ENCODE measurements at regions not wholly inside any gene's neighbourhood (a gene's known extent, or its start where the extent isn't known, plus 50 kb on each side); places are given as distances from the start of the nearest gene placed in this dataset.

GRCh38 chr12:107622001-107622400, 63.6 kb upstream of the PWP1 start:
- 51 to 58% methylated on average over 8 of the region's 8 CpGs for WGBS, 2 donors
- ATAC-seq = no peak
- no peak for FAIRE-seq

GRCh38 chr12:107624493-107624892, 61.1 kb upstream of the PWP1 start:
- DNase-seq (no peak), FAIRE-seq (no peak), ATAC-seq (no peak)
- Histone ChIP-seq H3K36me3 (no peaks in the 10 kb centered on the region), H3K4me3 (no peak overlapping the region), H3K4me1 (no peaks in the 10 kb centered on the region), H3K27ac (no peak overlapping the region), H3K27me3 (peaks cover 0 to 4% (median 0%) of the 10 kb centered on the region in 4 donors), H3K9me3 (peaks cover 0 to 3% (median 0%) of the 10 kb centered on the region in 4 donors)
- TF ChIP-seq CTCF (IDR thresholded peaks at IDR 0.05) = no peak
- 80 to 93% methylated on average over 4 of the region's 4 CpGs for WGBS, 2 donors
- intact Hi-C loops (cut with DNase I) = no loop called here

More at GRCh38 chr12:107622001-107622400, 63.6 kb upstream of the PWP1 start:
- no peaks in the 10 kb centered on the region for H3K4me1 ChIP-seq
- no peak overlapping the region for H3K27ac ChIP-seq
- H3K9me3 ChIP-seq = peaks cover 0 to 3% (median 0%) of the 10 kb centered on the region in 4 donors
- intact Hi-C loops (cut with DNase I) = no loop called here
- TF ChIP-seq CTCF (IDR thresholded peaks at IDR 0.05) = no peak
- H3K4me3 ChIP-seq = no peak overlapping the region
- DNase-seq = no peak
- no peaks in the 10 kb centered on the region for H3K36me3 ChIP-seq
- H3K27me3 ChIP-seq = peaks cover 0 to 4% (median 0%) of the 10 kb centered on the region in 4 donors

- intact Hi-C loops (cut with DNase I) = no loop called here
- no peak overlapping the region for H3K27ac ChIP-seq
- TF ChIP-seq CTCF (IDR thresholded peaks at IDR 0.05) = no peak
- H3K36me3 ChIP-seq = no peaks in the 10 kb centered on the region
- H3K9me3 ChIP-seq = no peaks in the 10 kb centered on the region
- no peaks in the 10 kb centered on the region for H3K4me1 ChIP-seq
- FAIRE-seq = no peak
- H3K27me3 ChIP-seq = no peaks in the 10 kb centered on the region
- WGBS, 2 donors = 19 to 20% methylated on average over 3 of the region's 3 CpGs
- DNase-seq = no peak
- no peak overlapping the region for H3K4me3 ChIP-seq
- ATAC-seq = peak in 2 of 4 donors; percentile 43 to 86
Observed at GRCh38 chr12:107631715-107632114, 53.9 kb upstream of the PWP1 start.

GRCh38 chr12:107632246-107632645, 53.4 kb upstream of the PWP1 start:
- no peaks in the 10 kb centered on the region for H3K36me3 ChIP-seq
- no peaks in the 10 kb centered on the region for H3K4me1 ChIP-seq
- DNase-seq (no peak), FAIRE-seq (no peak), ATAC-seq (no peak)
- 59 to 60% methylated on average over 5 of the region's 5 CpGs for WGBS, 2 donors
- no peak overlapping the region for H3K4me3 ChIP-seq
- H3K27ac ChIP-seq = no peak overlapping the region
- intact Hi-C loops (cut with DNase I) = no loop called here
- TF ChIP-seq CTCF (IDR thresholded peaks at IDR 0.05) = no peak
- H3K27me3 ChIP-seq = no peaks in the 10 kb centered on the region
- H3K9me3 ChIP-seq = no peaks in the 10 kb centered on the region

GRCh38 chr12:107634530-107634929, 51.1 kb upstream of the PWP1 start:
- TF ChIP-seq CTCF (IDR thresholded peaks at IDR 0.05) = no peak
- Histone ChIP-seq H3K9me3 (no peaks in the 10 kb centered on the region), H3K4me1 (no peaks in the 10 kb centered on the region), H3K27me3 (no peaks in the 10 kb centered on the region), H3K4me3 (no peak overlapping the region), H3K36me3 (no peaks in the 10 kb centered on the region), H3K27ac (no peak overlapping the region)
- WGBS, 2 donors = 40 to 41% methylated on average over 10 of the region's 10 CpGs
- DNase-seq = no peak
- no peak for ATAC-seq
- FAIRE-seq = no peak
- intact Hi-C loops (cut with DNase I) = no loop called here
